CMK (cell line): ENCODE measurements at regions not wholly inside any gene's neighbourhood (a gene's known extent, or its start where the extent isn't known, plus 50 kb on each side); places are given as distances from the start of the nearest gene placed in this dataset.
"Not testable (repeated sequence)": the region's sequence is repeated elsewhere in the genome, so short reads cannot be mapped to it uniquely, and the experiment has no call there.

ENCODE experiments used
- DNase-seq: peaks from one replicate; pipeline ENCODE4 v3.0.0-alpha.2; 2010; ENCODE audit warnings: low read depth

DNA sequence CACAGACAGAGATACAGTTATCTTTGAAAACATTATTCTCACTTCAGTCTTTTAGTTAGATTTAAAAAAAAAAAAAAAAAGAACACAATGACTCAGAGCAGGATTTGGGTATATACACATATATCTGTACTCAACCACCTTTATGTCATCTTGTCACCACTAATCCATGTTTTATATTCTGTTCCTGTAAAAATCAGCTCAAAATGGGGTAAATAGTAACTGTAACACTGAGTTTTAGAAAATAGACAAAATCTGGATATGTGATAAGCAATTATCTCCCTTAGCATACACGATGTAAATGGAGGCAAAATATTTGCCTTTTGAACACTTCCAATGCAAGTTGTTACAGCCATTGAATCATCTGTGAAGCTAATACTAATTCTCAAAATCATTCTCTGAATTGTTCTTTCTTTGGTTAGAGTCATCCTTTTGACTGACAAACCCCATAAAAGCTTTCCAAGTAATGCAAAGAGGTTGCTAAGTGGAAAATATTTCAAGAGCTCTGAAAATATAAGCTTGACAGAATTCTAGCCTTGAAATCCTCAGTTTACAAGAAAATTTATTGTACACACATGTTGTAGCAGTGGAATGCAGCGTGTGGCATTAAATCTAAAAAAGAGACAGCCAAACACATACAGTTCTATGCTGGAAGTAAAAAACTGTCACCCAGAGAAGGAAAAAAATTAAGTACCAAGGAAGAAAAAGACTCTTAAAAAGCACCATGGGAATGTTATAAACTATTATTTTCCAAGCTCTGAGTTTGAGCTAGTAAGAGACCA is 502.2 kb upstream of the PHF14 start:
- DNase-seq = no peak

DNA sequence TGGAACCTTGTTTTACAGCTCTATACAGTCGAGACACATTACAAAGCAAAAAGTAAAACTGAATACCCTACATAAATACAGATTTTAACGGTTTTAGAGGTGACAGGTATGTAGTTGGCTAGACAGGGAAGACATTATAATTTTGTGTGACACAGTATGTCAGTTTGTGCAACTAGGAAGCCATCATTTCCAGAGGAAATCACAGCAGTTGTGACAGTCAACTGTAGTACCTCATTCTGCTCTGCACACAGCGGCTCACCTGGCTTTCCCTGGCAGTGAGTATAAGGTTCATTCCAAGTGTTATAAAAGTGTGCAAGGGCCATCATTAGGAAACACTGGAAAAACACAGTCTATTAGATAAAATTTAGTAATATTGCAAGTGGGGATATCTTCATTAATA is 501.6 kb upstream of the PHF14 start:
- DNase-seq = no peak

DNA sequence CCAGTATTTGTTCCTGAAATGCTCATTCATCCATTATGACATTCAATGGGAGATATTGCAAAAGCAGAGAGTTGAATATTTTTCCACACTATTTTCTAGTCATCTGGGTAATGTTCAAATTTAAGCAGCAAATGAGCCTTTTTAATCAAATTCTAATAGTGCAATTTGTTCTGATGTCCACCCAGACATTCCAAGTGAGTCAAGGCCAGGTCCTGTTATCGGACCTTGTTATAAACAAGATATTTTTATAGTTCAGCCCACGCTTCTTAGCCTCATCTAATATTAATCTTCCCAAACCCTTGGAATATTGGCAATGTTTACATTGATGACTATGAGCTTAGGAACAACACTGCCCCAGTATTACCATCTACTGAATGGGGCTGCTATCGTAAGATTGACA is 500.1 kb upstream of the PHF14 start:
- DNase-seq = no peak

DNA sequence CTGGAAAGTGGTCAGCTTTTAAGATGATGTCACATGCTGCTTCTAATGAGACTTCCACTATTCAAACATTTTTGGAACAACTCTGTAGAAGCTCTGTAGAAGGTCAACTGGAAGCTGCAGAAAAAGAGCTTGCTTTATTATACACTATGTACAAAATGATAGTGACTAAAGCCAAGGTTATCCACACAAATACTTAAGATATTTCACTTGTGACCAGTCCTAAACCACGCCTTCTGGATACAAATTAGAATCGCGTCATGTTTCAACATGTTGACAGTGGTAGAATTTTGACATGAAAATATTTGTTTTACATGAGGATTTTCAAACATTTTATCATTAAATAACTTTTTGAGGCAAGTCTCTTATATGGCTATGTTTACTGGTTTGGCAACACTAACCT is 499.6 kb upstream of the PHF14 start:
- no peak for DNase-seq

DNA sequence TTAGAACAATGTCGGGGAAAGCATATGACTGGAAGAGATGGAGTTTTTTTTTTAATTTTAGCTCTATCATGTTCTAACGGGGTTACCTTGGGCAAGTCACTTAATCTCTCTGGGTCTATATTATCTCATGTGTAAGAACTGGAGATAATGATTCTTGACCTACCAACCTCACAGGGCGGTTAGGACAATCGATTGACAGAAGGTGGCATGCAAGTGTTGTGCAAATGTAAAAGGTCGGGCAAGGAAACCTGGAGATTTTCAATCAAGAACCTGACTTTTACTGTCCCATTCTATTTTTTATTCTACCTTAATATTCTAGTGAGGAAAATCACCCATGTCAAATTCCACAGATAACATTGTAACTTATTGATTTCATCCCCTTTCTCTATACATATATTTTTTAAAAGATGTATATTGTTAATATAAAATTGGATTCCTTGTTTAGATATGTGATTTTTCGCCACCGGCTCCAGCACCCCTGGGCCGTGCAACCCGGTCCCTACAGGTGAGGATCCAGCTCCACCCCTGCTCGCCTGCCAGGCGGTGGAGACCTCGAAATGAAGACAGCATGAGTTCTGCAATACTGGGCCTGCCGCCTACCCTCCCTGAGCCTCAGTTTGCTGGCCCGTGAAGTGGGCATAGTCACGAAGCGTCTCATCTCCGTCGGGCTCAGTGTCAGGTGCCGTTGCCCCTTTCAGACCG is 497.6 kb upstream of the PHF14 start:
- DNase-seq = no peak

DNA sequence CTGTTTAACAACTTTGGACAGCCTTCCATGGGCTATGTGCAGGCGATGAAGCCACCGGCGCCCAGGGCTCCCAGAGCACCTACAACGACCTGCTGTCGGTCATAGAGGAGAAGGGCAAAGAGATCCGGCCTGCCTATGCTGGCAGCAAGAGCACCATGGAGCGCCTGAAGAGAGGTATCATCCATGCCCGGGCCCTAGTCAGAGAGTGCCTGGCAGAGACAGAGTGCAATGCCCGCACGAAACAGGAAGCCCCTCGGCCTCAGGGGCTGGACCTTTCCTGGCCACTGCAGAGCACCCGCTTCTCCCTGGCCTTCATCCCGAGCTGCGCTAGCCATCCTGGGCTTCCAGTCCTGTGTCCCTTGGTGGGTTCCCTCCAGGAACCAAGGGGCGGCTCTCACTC is 497.0 kb upstream of the PHF14 start:
- DNase-seq = no peak

DNA sequence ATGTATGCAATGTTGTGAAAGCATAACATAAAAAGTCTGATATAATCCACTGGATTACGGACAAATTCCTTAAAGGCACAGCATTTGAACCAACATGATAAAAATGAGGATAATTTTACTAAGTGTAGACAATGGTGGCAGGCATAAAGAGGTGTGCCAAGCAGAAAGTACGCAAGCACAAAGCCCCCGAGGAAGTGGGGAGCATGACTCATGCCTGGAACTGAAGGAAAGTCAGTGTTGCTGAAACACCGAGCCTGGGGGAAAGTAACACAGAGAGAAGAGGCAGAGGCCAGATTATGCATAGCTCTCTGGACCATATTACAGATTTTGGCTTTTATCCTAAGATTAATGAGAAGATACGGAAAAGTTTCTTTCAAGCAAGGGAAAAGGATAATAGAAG is 490.0 kb upstream of the PHF14 start:
- no peak for DNase-seq

DNA sequence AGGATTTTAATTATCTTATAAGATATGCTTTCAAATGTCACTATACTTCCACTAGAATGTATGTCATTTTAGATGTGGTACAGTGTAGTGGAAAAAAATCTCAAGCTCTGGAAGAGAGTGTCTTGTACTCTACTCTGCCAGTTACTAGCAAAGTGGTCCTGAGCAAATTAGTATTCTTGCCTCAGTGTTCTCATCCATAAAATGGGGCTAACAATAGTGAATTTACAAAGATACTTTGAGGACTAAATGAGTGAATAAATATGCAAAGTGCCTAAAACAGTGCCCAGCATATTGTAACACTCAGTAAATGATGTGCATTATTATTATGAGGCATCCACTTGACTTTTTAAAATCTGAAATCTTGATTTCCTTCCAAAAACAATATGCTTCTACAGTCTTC is 488.9 kb upstream of the PHF14 start:
- no peak for DNase-seq

DNA sequence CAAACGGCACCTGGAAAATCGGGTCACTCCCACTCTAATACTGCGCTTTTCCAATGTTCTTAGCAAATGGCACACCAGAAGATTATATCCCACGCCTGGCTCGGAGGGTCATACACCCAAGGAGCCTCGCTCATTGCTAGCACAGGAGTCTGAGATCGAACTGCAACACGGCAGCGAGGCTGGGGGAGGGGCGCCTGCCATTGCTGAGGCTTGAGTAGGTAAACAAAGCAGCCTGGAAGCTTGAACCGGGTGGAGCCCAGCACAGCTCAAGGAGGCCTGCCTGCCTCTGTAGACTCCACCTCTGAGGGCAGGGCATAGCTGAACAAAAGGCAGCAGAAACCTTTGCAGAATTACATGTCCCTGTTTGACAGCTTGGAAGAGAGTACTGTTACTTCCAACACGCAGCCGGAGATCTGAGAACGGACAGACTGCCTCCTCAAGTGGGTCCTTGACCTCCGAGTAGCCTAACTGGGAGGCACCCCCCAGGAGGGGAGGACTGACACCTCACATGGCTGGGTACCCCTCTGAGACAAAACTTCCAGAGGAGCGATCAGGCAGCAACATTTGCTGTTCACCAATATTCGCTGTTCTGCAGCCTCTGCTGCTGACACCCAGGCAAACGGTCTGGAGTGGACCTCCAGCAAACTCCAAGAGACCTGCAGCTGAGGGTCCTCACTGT is 472.3 kb upstream of the PHF14 start:
- DNase-seq = not testable (repeated sequence)

DNA sequence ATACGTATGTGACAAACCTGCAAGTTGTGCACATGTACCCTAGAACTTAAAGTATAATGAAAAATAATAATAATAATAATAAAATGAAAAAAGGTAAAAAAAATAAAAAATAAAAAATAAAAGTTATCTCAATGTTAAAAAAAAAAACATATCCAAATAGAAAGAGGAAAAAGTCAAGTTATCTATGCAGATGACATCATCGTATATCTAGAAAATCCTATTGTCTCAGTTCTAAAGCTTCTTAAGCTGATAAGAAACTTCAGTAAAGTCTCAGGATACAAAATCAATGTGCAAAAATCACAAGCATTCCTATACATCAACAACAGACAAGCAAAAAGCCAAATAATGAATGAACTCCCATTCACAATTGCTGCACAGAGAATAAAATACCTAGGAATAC is 466.6 kb upstream of the PHF14 start:
- no peak for DNase-seq

DNA sequence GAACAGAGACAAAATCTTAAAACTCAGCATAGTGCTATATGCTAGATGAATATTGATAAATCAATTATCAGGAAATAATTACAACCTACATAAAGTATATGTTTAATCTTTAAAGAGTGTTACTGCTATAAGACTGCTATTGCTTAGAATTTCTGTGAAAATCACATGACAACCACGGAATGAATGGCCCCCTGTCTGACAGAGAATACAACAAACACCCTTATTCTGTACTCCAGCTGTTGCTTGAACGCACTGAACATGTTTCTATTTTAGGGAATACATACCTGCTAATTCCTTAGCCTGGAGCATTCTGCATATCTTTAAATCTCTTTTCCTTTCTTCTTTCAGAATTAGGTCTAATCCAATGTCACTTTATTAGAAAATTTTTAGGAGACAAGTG is 452.4 kb upstream of the PHF14 start:
- DNase-seq = no peak

DNA sequence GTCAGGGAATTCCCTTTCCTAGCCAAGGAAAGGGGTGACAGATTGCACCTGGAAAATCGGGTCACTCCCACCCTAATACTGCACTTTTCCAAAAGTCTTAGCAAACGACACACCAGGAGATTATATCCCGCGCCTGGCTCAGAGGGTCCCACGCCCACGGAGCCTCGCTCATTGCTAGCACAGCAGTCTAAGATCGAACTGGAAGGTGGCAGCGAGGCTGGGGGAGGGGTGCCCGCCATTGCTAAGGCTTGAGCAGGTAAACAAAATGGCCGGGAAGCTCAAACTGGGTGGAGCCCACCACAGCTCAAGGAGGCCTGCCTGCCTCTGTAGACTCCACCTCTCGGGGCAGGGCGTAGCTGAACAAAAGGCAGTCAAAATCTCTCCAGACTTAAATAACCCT is 440.2 kb upstream of the PHF14 start:
- not testable (repeated sequence) for DNase-seq

DNA sequence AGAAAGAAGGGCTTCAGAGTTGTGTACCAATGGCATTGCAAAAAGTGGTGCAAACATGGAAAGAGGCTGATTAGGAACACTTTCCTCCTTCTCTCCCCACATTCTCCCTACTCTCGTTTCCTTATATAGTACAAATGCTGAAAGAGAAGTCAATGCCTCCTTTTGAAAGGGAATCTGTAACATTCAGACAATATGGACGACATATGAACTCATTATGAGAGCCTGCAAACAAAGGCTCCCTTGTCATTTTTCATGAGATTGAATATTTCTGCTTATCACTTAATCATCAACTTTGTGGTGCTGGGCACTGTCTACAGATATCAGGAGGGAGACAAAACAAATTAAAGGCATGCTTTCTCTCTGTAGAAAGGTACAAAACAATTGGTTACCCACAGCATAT is 437.1 kb upstream of the PHF14 start:
- no peak for DNase-seq

DNA sequence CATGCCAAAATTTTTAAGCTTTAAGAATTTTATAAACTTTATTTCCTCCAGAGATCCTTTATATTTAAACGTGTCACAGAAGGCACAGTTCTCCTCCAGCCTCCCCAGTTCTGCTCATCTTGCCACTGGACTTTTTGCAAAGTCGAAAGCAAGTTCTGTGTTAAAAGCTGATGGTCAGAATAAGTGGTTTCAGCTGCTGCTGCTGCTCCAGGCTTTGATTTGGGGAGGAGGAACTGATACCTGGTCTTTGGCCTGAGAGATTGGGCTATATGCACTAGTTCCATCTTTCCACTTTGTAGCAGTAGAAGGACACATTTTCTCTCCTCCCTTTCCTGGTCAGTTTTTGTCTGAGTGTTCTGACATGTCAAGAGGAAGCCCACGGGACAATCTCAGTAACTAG is 435.9 kb upstream of the PHF14 start:
- DNase-seq = no peak

DNA sequence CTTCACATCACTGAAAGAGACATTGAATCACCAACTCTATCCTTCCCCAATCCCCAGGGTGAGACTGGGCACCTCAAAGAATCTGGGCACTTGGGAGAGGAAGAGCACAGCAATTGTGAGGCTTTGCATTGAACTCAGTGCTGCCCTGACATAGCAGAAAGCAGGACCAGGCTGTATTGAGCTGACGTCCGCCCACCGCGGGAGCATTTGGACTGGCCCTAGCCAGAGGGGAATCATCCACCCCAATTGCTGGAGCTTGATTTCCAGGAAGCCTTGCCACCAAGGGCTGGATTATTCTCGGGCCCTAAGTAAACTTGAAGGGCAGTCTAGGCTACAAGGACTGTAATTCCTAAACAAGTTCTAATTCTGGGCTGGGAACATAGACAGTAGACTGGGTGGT is 416.3 kb upstream of the PHF14 start:
- no peak for DNase-seq

DNA sequence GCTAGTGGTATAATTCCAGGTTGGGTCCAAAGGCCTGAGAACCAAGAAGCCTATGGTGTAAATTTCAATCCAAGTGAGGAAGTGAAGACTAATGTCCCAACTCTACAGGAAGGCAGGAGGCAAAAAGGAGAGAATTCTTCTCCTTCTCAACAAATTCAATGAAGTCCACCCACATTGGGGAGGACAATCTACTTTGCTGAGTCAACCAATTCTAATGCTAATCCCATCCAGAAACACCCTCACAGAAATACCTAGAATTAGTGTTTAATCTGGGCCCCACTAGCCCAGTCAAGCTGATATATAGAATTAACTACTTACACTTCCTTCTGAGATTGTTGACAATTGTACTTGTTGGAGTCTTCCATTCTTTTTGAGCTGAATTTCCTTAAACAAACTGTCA is 413.2 kb upstream of the PHF14 start:
- no peak for DNase-seq

DNA sequence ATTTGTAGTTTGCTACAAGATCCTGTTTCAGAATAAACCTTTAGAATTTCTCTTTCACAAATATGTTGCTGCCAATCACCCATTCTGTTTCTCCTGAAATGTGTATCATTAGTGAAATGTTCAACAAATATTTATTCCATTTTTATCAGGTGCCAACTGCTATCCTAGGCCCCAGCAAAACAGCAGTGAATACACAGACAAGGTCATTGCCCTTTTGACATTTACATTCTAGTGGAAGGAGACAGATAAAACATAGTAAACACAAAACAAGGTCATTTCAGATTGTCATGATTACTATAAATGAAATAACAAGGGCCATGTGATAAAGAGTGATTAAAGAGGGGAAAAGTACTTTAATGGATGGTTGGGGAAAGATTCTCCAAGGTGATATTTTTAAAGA is 404.8 kb upstream of the PHF14 start:
- no peak for DNase-seq

DNA sequence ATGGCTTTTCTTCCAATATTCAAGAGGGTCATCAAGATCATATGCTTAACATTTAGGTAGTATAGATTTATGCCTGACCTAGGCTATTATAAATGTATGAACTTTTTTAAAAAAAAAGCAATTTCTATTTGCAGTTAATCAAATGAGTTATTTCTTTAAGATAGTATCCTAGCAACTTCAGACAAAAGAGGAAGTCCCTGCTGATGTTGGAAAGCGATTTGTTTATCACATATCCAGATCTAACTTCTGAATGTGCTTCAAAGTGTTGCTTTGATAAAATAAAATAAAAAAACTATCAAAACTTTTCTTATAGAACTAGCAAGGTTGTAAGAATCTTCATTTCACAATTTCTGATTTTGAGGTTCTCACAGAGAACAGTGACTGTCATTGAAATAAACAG is 401.9 kb upstream of the PHF14 start:
- DNase-seq = no peak

DNA sequence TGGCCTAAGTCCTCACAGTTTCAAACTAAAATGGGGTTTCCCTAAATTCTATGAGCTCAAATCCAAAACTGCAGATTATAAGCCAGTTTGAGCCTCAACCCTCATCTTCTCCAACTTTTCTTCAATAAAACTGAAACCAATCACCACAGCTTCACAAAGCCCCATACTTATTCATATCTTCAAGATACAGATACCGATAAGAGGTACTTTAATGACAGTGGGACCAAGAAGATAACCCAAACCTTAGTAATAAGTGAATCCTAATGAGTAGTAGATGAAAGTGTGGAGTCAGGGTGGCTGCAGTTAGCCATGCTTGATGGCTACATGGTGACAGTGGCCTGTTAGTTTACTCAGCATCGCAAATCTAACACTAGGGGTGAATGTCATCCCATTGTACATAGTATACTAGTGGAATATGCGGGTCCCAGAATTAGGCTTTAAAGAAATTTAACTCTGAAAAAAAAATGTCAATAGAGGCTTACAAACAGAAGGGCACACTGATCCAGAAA is 395.8 kb upstream of the PHF14 start:
- no peak for DNase-seq

DNA sequence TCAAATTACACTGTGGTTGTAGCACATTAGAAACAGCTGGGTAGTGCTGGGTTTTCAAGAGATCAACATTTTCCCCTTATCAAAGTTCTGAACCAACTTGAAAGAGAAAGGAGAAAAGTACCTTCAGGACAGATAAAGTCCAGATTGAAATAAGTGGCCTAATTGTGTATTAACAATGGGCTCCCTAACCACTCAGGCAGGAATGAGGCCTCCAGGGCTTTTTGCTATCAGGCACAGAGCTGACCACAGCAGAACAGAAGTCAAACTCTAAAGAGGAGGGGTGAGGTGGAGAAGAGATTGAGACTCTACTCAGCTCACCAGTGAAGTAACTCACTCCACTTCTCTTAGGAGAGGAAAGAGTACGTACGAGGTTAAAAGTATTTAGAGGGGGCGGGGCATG is 394.1 kb upstream of the PHF14 start:
- DNase-seq = no peak

DNA sequence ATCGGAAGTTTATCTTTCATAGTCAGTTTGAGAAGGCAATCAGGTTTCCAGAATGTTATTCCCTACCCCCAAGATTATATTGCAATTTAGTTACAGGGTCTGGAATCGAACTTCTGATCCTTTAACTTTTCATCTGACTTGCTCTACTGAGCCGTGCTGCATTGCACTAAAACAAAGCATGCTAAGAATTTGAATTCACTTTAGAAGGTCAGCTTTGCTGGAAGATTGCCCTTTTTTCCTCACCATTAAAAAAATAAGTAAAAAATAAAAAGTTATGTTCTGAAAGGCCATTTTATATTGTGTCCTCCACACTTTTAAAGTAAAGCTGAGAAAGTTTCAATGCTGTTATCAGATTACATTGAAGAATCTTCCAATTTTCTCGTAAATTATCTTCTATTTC is 388.8 kb upstream of the PHF14 start:
- no peak for DNase-seq

DNA sequence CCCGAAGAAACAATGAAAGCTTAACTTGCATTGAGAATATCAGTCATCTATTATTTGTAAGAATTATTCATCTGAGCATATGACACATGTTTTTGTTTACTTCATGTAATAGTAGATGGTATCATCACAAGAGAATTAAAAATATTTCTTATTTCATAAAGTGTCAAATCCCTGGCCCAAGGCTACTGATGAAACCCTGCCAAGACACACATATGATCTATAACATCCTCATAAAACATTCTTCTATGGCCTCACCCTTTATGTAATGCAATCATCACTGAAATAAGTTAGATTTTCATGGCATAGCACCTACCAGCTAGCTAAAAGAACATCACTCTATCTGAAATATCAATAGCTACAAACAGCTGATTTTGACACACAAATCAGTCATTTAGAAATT is 385.6 kb upstream of the PHF14 start:
- no peak for DNase-seq

DNA sequence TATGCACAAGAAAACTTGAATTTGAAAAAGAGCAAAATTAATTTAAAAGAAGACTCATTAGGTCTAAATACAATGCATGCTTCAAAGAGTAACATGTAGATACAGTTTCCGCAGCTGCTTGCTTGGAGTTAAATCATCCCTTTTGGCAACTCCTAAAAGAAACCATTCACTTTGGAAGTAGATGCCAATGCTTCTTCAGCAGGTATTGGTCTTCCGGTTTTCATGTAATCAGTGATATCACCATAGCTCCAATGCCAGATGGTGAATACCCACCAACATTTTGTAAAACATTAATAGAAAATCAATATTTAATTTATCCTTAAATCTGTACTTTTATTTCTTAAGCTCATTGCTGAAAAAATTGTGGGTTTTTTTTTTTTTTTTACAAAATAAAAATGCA is 381.1 kb upstream of the PHF14 start:
- no peak for DNase-seq
